ENCODE measurements at regions not wholly inside any gene's neighbourhood (a gene's known extent, or its start where the extent isn't known, plus 50 kb on each side); places are given as distances from the start of the nearest gene placed in this dataset.
A peak's percentile ranks its signal among the peaks of the same experiment; 100 is the strongest.

GRCh38 chr2:134098321-134098720 is 155.6 kb upstream of the MGAT5 start:
- DNase-seq = no peak

GRCh38 chr2:134099273-134099672 is 154.6 kb upstream of the MGAT5 start:
- DNase-seq = no peak

- DNase-seq = no peak
Observed at GRCh38 chr2:134103196-134103595, 150.7 kb upstream of the MGAT5 start.

GRCh38 chr2:134104754-134105153 is 149.1 kb upstream of the MGAT5 start:
- no peak for DNase-seq

GRCh38 chr2:134107402-134107801 is 146.5 kb upstream of the MGAT5 start:
- no peak for DNase-seq

- DNase-seq = no peak
Observed at GRCh38 chr2:134108113-134108512, 145.8 kb upstream of the MGAT5 start.

- DNase-seq = no peak
Observed at GRCh38 chr2:134109246-134109645, 144.6 kb upstream of the MGAT5 start.

- no peak for DNase-seq
Observed at GRCh38 chr2:134109725-134110124, 144.1 kb upstream of the MGAT5 start.

GRCh38 chr2:134110532-134110931 is 143.3 kb upstream of the MGAT5 start:
- no peak for DNase-seq

GRCh38 chr2:134117676-134118075 is 136.2 kb upstream of the MGAT5 start:
- DNase-seq = no peak

- peak; percentile 89 for DNase-seq
Observed at GRCh38 chr2:134118279-134119116, 135.4 kb upstream of the MGAT5 start.

- no peak for DNase-seq
Observed at GRCh38 chr2:134119117-134119712, 134.7 kb upstream of the MGAT5 start.

GRCh38 chr2:134119713-134120405 is 134.0 kb upstream of the MGAT5 start:
- peak; percentile 85 for DNase-seq

- no peak for DNase-seq
Observed at GRCh38 chr2:134120406-134120732, 133.5 kb upstream of the MGAT5 start.

GRCh38 chr2:134120733-134121630 is 132.9 kb upstream of the MGAT5 start:
- no peak for DNase-seq

GRCh38 chr2:134122610-134123009 is 131.3 kb upstream of the MGAT5 start:
- peak; percentile 20 for DNase-seq

- DNase-seq = no peak
Observed at GRCh38 chr2:134123332-134123731, 130.5 kb upstream of the MGAT5 start.

GRCh38 chr2:134124047-134124753 is 129.7 kb upstream of the MGAT5 start:
- DNase-seq = peak; percentile 53

- no peak for DNase-seq
Observed at GRCh38 chr2:134127496-134127895, 126.4 kb upstream of the MGAT5 start.

- DNase-seq = no peak
Observed at GRCh38 chr2:134128746-134129145, 125.1 kb upstream of the MGAT5 start.

- no peak for DNase-seq
Observed at GRCh38 chr2:134129900-134130537, 123.9 kb upstream of the MGAT5 start.
